IMR-90 (cell line): ENCODE measurements at regions not wholly inside any gene's neighbourhood (a gene's known extent, or its start where the extent isn't known, plus 50 kb on each side); places are given as distances from the start of the nearest gene placed in this dataset.

Experiments
- ATAC-seq: fragments of 200-7000 bp; cut with Tn5 transposase; 2 replicates; pipeline ENCODE4 v1.9.1; 2020; ENCODE audit warnings: low read depth, mild to moderate bottlenecking, moderate library complexity
- BruUV-seq: library from RNA; stranded (reverse); fragments of 400-500 nt; replicated peaks from 2 replicates; lab custom pipeline; 2021; lab: Mats Ljungman, UMichigan
- CTCF ChIA-PET: fragments of 300-600 bp; formaldehyde crosslinking; extraction: SDS; loops from one replicate; lab custom pipeline; 2021; ENCODE audit warnings: antibody characterized with exemption; lab: Yijun Ruan, JAX
- POLR2A ChIA-PET: fragments of 300-600 bp; sonication (Branson Sonifier 250); formaldehyde crosslinking; loops from one replicate; lab custom pipeline; 2022; ENCODE audit warnings: antibody characterized with exemption; ENCODE audit not compliant: unreplicated experiment; lab: Charles Lee
- DNase-seq: peaks from one replicate; pipeline ENCODE4 v3.0.0; 2013
- H2AFZ ChIP-seq: replicated peaks from 2 replicates; pipeline ENCODE3; 2013; ENCODE audit warnings: low read length, mild to moderate bottlenecking; ENCODE audit not compliant: poor library complexity
- H2AK5ac ChIP-seq: 2 replicates; pipeline ENCODE4 v1.6.1; 2013; ENCODE audit warnings: low read depth, low read length, inconsistent platforms
- H2AK9ac ChIP-seq: replicated peaks from 2 replicates; pipeline ENCODE3; 2013; ENCODE audit warnings: mild to moderate bottlenecking, low read depth, low read length, moderate library complexity; ENCODE audit not compliant: poor library complexity
- H2BK120ac ChIP-seq: 2 replicates; pipeline ENCODE4 v1.6.1; 2013; ENCODE audit warnings: low read depth, low read length, inconsistent platforms
- H2BK15ac ChIP-seq: 3 replicates; pipeline ENCODE4 v1.6.1; 2013; ENCODE audit warnings: low read depth, low read length, inconsistent platforms
- H2BK20ac ChIP-seq: 2 replicates; pipeline ENCODE4 v1.6.1; 2013; ENCODE audit warnings: low read depth, mild to moderate bottlenecking, inconsistent platforms, low read length, moderate library complexity
- H2BK5ac ChIP-seq: 2 replicates; pipeline ENCODE4 v1.6.1; 2013; ENCODE audit warnings: mild to moderate bottlenecking, low read depth, low read length, inconsistent platforms; ENCODE audit not compliant: poor library complexity, severe bottlenecking
- H3K14ac ChIP-seq: replicated peaks from 2 replicates; pipeline ENCODE4 v1.6.1; 2013; ENCODE audit warnings: low read depth, low read length, inconsistent platforms
- H3K18ac ChIP-seq: 2 replicates; pipeline ENCODE4 v1.6.1; 2013; ENCODE audit warnings: low read depth, low read length, control low read depth
- H3K23ac ChIP-seq: 2 replicates; pipeline ENCODE4 v1.6.1; 2013; ENCODE audit warnings: low read depth, low read length, inconsistent platforms
- H3K27ac ChIP-seq: 2 replicates; pipeline ENCODE4 v1.5.1; 2013; ENCODE audit warnings: mild to moderate bottlenecking, control low read depth, low read length; ENCODE audit not compliant: insufficient read depth
- H3K27me3 ChIP-seq: 2 replicates; pipeline ENCODE4 v1.6.1; 2013; ENCODE audit warnings: low read length; ENCODE audit not compliant: control insufficient read depth, insufficient read depth
- H3K36me3 ChIP-seq: 2 replicates; pipeline ENCODE4 v1.6.1; 2013; ENCODE audit warnings: low read length, mixed read lengths; ENCODE audit not compliant: control insufficient read depth, insufficient read depth
- H3K4ac ChIP-seq: 2 replicates; pipeline ENCODE4 v1.6.1; 2013; ENCODE audit warnings: low read depth, low read length, inconsistent platforms
- H3K4me1 ChIP-seq: 2 replicates; pipeline ENCODE4 v1.6.1; 2013; ENCODE audit warnings: low read length, mixed read lengths; ENCODE audit not compliant: control insufficient read depth, insufficient read depth
- H3K4me2 ChIP-seq: 2 replicates; pipeline ENCODE4 v1.6.1; 2013; ENCODE audit warnings: low read depth, mild to moderate bottlenecking, control low read depth, low read length, moderate library complexity
- H3K4me3 ChIP-seq: 2 replicates; pipeline ENCODE4 v1.5.1; 2013; ENCODE audit warnings: low read depth, mild to moderate bottlenecking, control low read depth, low read length, moderate library complexity; ENCODE audit not compliant: insufficient read depth
- H3K56ac ChIP-seq: 2 replicates; pipeline ENCODE4 v1.6.1; 2013; ENCODE audit warnings: low read length, inconsistent platforms; ENCODE audit not compliant: insufficient read depth; ENCODE audit errors: extremely low read depth
- H3K79me1 ChIP-seq, 2 experiments: 2 replicates each; pipeline ENCODE4 v1.6.1; 2013; ENCODE audit warnings: low read length in 2 of 2, inconsistent platforms in 1 of 2, low read depth in 1 of 2
- H3K9ac ChIP-seq: 2 replicates; pipeline ENCODE4 v1.6.1; 2013; ENCODE audit warnings: low read depth, low read length, control low read depth
- H3K9me1 ChIP-seq: 2 replicates; pipeline ENCODE4 v1.6.1; 2013; ENCODE audit warnings: low read length, inconsistent platforms; ENCODE audit not compliant: insufficient read depth
- H3K9me3 ChIP-seq: 2 replicates; pipeline ENCODE4 v1.6.1; 2013; ENCODE audit warnings: low read length; ENCODE audit not compliant: control insufficient read depth, insufficient read depth
- H4K20me1 ChIP-seq: 2 replicates; pipeline ENCODE4 v1.6.1; 2013; ENCODE audit warnings: low read length, inconsistent platforms; ENCODE audit not compliant: insufficient read depth
- H4K5ac ChIP-seq: 2 replicates; pipeline ENCODE4 v1.6.1; 2013; ENCODE audit warnings: mild to moderate bottlenecking, low read depth, low read length, control low read depth
- H4K8ac ChIP-seq, 2 experiments: 2 replicates each; pipeline ENCODE4 v1.6.1; 2013; ENCODE audit warnings: low read depth in 2 of 2, low read length in 2 of 2, control low read depth in 1 of 2, inconsistent platforms in 1 of 2
- H4K91ac ChIP-seq: 2 replicates; pipeline ENCODE4 v1.6.1; 2013; ENCODE audit warnings: low read depth, low read length, inconsistent platforms; ENCODE audit not compliant: insufficient read depth
- BHLHE40 ChIP-seq: fragments of 150-350 bp; IDR thresholded peaks from 2 replicates; pipeline ENCODE4 v1.6.1; 2016; ENCODE audit warnings: mild to moderate bottlenecking, low read depth, low read length
- CEBPB ChIP-seq: IDR thresholded peaks from 2 replicates; pipeline ENCODE4 v1.6.1; 2012; ENCODE audit warnings: low read depth, low read length, improper control_type of control experiment
- FOS ChIP-seq: fragments of 150-350 bp; IDR thresholded peaks from 2 replicates; pipeline ENCODE4 v1.6.1; 2016; ENCODE audit warnings: low read depth, low read length
- MAFK ChIP-seq: IDR thresholded peaks from 2 replicates; pipeline ENCODE4 v1.6.1; 2012; ENCODE audit warnings: low read depth, low read length, improper control_type of control experiment
- MAZ ChIP-seq: IDR thresholded peaks from 2 replicates; pipeline ENCODE4 v1.6.1; 2012; ENCODE audit warnings: low read depth, mild to moderate bottlenecking, low read length, improper control_type of control experiment, moderate library complexity, borderline replicate concordance
- MXI1 ChIP-seq: IDR thresholded peaks from 2 replicates; pipeline ENCODE4 v1.6.1; 2012; ENCODE audit warnings: low read depth, mild to moderate bottlenecking, low read length, moderate library complexity, borderline replicate concordance
- NFE2L2 ChIP-seq: fragments of 150-350 bp; IDR thresholded peaks from 2 replicates; pipeline ENCODE4 v1.6.1; 2016; ENCODE audit warnings: low read depth, mild to moderate bottlenecking, low read length
- POLR2A ChIP-seq: IDR thresholded peaks from 2 replicates; pipeline ENCODE4 v1.6.1; 2012; ENCODE audit warnings: mild to moderate bottlenecking, low read depth, low read length
- RAD21 ChIP-seq: IDR thresholded peaks from 2 replicates; pipeline ENCODE4 v1.6.1; 2012; ENCODE audit warnings: low read length, improper control_type of control experiment
- RCOR1 ChIP-seq: IDR thresholded peaks from 2 replicates; pipeline ENCODE4 v1.6.1; 2012; ENCODE audit warnings: mild to moderate bottlenecking, low read length, improper control_type of control experiment; ENCODE audit not compliant: insufficient replicate concordance
- RFX5 ChIP-seq: IDR thresholded peaks from 2 replicates; pipeline ENCODE4 v1.8.0; 2012; ENCODE audit warnings: low read depth, mild to moderate bottlenecking, low read length, moderate library complexity
- SMC3 ChIP-seq: fragments of 150-350 bp; IDR thresholded peaks from 2 replicates; pipeline ENCODE4 v1.6.1; 2016; ENCODE audit warnings: low read depth, mild to moderate bottlenecking, antibody characterized with exemption, low read length, moderate library complexity
- dilution Hi-C: fragments of 300-500 bp; cut with HindIII; formaldehyde crosslinking; loops from one replicate; pipeline ENCODE4 v1.14.3; 2018; ENCODE audit warnings: low sequenced_read_pairs; ENCODE audit not compliant: unreplicated experiment
- in situ Hi-C: fragments of 300-500 bp; cut with MboI; formaldehyde crosslinking; loops from 3 replicates; pipeline ENCODE4 v1.14.3; 2019; ENCODE audit warnings: low sequenced_read_pairs, inconsistent platforms, mixed read lengths
- intact Hi-C: fragments of 100-400 bp; cut with micrococcal nuclease; formaldehyde crosslinking; loops from 2 replicates; pipeline ENCODE4 v1.10.0; 2022
- TF ChIP-seq, protein P1 (sequence below): fragments of 150-350 bp; IDR thresholded peaks from 2 replicates; pipeline ENCODE4 v1.6.1; 2016; ENCODE audit warnings: low read depth, mild to moderate bottlenecking, low read length, moderate library complexity, borderline replicate concordance
- TF ChIP-seq, protein P2 (sequence below): fragments of 150-350 bp; IDR thresholded peaks from 2 replicates; pipeline ENCODE4 v1.6.1; 2017; ENCODE audit warnings: mild to moderate bottlenecking, antibody characterized with exemption, low read length, low read depth

DNA sequence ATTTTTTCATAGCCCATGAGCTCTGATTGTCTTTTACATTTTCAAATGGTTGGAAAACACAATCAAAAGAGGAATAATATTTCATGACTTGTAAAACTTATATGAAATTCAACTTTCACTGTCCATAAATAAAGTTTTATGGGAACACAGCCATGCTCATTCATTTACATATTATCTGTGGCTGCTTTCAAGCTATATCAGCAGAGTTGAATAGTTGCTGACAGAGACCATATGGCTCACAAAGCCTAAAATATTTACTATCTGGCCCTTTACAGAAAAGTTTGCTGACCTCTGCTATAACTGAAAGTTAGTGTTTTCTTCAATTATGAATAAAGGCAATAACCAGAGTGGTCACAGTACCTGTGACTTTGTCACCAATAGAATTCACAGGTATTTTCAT lies 128.2 kb upstream of the GNAO1 start:
- H3K9me3 ChIP-seq: no peaks in the 10 kb centered on the region
- no peak overlapping the region for H4K91ac ChIP-seq
- H3K23ac ChIP-seq: no peak overlapping the region
- H3K9ac ChIP-seq: no peak overlapping the region
- no peak for ATAC-seq
- TF ChIP-seq FOS (no peak), POLR2A (no peak), RAD21 (no peak), SMC3 (no peak), MAZ (no peak), NFE2L2 (no peak), RFX5 (no peak), MXI1 (no peak), MAFK (no peak), BHLHE40 (no peak), CEBPB (no peak), RCOR1 (no peak)
- TF ChIP-seq, protein P1, sequence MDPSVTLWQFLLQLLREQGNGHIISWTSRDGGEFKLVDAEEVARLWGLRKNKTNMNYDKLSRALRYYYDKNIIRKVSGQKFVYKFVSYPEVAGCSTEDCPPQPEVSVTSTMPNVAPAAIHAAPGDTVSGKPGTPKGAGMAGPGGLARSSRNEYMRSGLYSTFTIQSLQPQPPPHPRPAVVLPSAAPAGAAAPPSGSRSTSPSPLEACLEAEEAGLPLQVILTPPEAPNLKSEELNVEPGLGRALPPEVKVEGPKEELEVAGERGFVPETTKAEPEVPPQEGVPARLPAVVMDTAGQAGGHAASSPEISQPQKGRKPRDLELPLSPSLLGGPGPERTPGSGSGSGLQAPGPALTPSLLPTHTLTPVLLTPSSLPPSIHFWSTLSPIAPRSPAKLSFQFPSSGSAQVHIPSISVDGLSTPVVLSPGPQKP: no peak
- TF ChIP-seq, protein P2, sequence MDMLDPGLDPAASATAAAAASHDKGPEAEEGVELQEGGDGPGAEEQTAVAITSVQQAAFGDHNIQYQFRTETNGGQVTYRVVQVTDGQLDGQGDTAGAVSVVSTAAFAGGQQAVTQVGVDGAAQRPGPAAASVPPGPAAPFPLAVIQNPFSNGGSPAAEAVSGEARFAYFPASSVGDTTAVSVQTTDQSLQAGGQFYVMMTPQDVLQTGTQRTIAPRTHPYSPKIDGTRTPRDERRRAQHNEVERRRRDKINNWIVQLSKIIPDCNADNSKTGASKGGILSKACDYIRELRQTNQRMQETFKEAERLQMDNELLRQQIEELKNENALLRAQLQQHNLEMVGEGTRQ: no peak
- no peak overlapping the region for H3K27ac ChIP-seq
- no peaks in the 10 kb centered on the region for H3K27me3 ChIP-seq
- no TSS peak for BruUV-seq
- no peak overlapping the region for H3K4me2 ChIP-seq
- H2BK15ac ChIP-seq: no peak overlapping the region
- H3K56ac ChIP-seq: no peak overlapping the region
- H3K14ac ChIP-seq: no peak overlapping the region
- no peaks in the 10 kb centered on the region for H3K9me1 ChIP-seq
- no peak overlapping the region for H4K5ac ChIP-seq
- no peak overlapping the region for H2BK20ac ChIP-seq
- no peak overlapping the region for H3K4me3 ChIP-seq
- H3K4ac ChIP-seq: no peak overlapping the region
- no peaks in the 10 kb centered on the region for H4K20me1 ChIP-seq
- H3K18ac ChIP-seq: no peak overlapping the region
- intact Hi-C loops (no loop called here), dilution Hi-C loops (no loop called here), in situ Hi-C loops (no loop called here)
- H3K79me1 ChIP-seq: no peaks in the 10 kb centered on the region
- H2AFZ ChIP-seq: no peak overlapping the region
- H2BK5ac ChIP-seq: no peak overlapping the region
- H2AK5ac ChIP-seq: no peak overlapping the region
- no peaks in the 10 kb centered on the region for H3K36me3 ChIP-seq
- ChIA-PET CTCF (interaction anchor here (0.6 kb wide), 1 partner anchor 347 kb away, joined by 3 read pairs; no protein-coding TSS in a partner anchor), POLR2A (no interaction called here)
- H4K8ac ChIP-seq: no peak overlapping the region
- DNase-seq: no peak
- no peak overlapping the region for H2BK120ac ChIP-seq
- H2AK9ac ChIP-seq: no peak overlapping the region
- no peaks in the 10 kb centered on the region for H3K4me1 ChIP-seq
